ENCODE measurements at regions not wholly inside any gene's neighbourhood (a gene's known extent, or its start where the extent isn't known, plus 50 kb on each side); places are given as distances from the start of the nearest gene placed in this dataset.
"Not testable (repeated sequence)": the region's sequence is repeated elsewhere in the genome, so short reads cannot be mapped to it uniquely, and the experiment has no call there.

DNA sequence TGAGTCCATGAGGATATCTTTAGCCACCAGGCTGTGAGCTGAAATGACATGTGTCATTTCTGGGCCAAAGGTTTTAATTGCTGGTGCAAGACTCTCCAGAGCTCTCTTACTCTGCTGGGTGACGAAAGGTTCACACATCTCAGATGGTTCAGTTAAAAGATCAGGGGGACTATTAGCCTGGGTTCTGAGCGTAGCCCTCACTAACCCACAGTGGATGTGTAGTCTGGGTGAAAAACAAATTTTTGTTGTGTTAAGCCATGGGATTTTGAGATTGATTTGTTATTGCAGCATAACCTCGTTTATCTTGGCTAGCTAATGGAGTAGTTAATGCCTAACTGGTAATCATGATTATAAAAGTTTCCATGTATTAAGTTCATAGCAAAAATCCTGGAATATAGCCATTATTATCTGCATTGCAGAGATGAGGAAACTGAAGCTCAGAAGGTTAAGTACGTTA, 251.5 kb downstream of the RMST start:
- DNase-seq = no peak

DNA sequence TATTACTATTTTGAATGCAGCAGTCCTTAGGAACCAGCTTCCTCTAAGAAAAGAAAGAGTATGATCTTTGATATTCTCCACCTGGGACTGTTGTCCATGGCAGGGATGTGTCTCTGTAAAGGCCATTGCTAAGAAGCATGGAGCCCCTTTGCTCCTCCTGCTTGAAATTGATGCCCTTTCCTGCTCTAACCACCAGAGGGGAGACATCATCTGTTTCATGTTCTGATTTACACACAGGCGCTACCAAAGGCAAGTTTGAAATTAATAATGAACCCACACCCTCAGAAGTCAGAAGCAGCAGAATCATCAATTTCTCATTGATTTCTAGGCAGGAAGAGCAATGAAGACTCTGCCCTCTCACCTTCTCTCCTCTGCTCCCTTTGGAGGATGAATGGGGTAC, 253.8 kb downstream of the RMST start:
- no peak for DNase-seq

DNA sequence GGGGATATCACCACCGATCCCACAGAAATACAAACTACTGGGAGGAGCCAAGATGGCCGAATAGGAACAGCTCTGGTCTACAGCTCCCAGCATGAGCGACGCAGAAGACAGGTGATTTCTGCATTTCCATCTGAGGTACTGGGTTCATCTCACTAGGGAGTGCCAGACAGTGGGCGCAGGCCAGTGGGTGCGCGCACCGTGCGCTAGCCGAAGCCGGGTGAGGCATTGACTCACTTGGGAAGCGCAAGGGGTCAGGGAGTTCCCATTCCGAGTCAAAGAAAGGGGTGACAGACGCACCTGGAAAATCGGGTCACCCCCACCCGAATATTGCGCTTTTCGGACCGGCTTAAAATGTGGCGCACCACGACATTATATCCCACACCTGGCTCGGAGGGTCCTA, 261.2 kb downstream of the RMST start:
- DNase-seq = not testable (repeated sequence)

DNA sequence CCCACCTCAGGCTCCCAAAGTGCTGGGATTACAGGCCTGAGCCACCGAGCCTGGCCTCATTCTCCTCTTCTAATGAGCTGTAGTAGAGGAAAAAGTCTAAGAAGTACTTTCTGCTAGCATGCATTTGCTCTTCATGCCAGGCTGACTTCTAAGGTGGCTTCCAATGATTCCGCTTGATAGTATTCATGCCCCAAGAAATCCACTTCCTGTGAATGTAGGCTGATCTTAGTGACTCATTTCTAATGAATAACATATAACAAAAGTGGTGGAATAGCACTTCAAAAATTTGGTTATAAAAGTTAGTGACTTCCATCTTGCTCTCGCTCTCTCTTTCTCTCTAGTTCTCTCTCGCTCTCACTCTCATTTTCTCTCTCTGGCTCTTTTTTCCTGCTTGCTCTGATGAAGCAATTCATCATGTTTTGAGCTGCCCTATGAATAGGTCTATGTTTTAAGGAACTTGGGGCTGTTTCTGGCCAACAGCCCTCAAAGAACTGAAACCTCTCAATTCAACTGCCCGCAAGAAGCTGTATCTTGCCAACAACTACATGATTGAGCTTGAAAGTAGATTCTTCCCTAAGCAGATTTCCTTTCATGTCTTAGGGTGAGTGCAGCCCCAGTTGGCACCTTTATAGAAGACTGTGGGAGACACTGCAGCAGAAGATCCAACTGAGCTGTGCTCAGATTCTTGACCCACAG, 282.9 kb downstream of the RMST start:
- no peak for DNase-seq

DNA sequence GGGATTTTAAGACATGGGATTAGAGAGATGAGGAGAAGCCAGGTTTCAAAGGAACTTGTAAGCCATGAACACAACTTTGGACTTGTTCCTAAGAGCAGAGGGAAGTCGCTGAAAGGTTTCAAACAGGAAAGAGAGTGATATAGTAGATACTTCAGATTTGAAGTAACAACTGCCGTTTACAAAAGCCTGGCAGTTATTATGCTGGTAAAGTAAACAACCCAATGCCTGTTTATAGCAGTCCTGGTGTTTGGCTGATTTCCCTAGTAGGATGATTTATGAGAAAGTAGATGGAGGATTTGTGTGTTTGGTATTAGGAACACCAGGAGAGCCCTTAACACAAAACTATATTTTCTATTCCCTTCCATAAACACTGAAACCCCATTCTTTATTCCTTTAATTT, 285.7 kb downstream of the RMST start:
- no peak for DNase-seq

DNA sequence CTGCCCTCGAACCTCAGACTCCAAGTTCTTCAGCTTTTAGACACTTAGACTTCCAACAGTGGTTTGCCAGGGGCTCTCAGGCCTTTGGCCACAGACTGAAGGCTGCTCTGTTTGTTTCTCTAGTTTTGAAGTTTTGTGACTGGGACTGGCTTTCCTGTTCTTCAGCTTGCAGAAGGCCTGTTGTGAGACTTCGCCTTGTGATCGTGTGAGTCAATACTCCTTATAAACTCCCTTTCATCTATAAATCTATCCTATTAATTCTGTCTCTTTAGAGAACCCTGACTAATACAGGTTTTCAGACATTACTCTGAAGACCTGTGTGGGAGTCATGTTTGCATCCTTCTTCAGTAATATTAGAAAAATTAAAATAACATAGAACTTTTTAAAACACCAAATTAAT, 289.1 kb downstream of the RMST start:
- DNase-seq = no peak

DNA sequence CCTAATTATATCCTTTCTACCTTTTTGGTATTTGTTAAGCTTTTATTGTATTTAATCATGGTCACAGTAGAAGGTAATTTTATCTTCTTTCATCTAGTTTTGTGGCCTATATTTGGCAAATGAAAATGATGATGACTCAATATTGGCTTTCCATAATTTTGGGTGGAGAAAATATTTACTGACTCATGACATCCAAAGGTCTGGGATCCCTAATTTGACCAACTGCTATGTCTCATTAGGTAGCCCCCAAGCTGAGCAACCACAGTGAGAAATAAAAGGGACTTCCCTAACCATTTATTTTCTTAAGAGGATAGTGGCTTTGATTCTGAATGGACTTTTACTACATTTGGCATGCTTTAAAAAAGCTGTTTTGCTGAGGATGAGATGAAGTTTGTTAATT, 289.5 kb downstream of the RMST start:
- DNase-seq = no peak

DNA sequence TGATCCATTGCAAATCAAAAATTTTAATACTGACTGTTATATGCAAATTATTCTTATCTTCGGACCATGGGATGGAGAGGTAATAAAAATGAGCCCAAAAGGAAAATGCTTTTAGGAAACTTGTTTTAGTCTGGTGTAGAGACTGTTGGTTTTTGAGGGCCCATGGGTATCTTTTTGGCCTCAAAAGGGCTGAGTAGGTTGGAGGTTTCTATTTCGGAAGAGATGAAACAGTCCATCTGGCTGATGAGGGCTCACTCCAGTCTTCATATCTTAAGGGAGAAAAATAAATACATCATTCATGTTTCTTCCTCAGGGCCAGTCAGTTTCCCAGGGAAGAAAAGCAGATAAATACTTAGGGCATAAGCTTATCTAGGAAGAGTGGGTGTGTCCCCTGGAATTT, 290.7 kb downstream of the RMST start:
- no peak for DNase-seq

DNA sequence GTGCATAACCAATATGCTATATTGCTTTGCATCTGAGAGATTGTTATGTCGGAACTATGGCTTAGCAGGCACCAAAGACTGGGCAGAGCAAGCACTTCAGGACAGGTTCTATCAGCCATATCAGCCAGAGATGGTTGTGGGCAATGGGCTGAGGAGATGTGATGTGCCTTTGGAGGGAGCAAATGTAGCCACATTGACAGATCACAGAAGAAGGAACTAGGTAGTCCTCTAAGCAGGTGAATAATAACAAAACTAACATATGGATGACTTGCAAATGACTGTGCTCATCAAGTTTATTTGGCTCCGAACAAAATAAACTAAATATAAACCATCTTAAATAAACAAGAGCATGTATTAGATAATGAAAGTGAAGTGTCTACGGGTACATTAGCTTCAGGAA, 291.7 kb downstream of the RMST start:
- DNase-seq = no peak

DNA sequence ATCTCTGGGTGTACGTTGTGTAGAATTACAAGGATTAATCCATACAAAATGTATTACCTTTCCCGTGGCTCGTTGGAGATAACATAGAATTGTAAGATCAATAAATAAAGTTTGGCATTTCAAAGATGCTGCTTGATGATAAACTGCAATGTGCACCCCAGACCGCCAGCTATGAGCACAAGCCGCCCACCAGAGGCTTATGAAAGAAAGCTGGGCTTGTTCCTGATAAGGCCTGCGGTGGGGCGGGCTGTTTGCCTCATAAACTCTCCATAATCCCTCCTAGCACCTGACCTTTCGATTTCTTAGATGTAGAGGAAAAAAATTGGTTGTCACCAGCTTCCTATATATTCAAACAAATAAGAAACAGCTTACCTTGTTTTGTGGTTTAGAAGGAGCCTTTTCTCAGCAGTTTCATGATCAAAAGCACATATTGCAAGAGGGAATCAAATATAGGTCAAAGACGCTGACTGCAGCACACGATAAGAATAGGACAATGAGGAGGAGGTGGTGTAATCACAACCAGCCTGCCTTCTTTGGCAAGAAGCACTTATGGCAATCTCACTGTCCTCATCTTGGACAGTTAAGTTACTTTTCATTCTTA, 293.6 kb downstream of the RMST start:
- DNase-seq = no peak

DNA sequence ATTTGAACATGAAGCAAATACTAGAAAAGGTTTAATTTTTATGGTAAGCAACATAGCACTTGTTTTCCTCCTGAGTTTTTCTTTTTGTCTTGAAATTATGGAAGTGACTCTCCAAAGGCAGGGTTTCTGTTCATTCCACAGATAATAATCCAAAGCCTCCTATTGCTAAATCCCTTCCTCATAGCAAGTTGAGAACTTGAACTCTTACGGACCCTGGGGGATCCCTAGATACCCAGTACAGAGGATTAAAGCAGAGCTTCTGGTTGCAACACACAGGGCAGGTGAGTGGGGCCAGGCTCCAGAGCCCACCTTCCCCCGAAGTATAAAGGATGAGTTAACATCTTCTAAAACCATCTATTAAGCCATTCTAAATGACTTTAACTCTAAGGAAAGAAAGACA, 294.1 kb downstream of the RMST start:
- DNase-seq = no peak

DNA sequence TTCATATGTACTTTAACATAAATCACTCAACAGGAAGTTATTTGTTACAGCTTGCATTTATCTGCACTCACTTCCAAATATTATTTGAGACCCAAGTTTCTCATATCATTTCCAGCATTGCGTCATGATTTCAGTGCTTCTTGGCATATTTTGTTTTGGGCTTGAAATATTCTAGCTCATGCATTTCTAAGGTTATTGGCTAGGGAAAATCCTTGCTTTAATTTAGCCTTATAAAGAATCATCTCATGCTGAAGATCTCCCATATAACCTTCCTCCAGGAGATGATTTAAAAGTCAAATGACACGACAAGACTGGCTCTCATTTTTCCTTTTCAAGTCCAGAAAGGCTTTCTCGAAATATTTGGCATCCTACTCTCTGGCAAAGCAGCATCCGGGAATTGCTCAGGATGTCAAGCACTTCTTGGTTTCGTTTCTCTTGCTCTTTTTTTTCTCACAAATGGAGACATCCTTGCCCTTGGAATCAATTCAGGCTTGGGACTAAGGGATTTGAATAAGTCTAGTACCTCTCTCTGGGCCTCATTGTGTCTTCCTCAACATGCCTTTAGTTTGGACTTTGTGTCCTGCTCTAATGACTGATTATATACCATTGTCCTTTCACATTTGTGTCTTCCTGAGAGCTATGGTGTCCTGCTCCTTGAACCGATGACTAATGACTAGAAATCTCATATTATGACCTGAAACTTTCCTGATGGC, 295.0 kb downstream of the RMST start:
- DNase-seq = no peak

DNA sequence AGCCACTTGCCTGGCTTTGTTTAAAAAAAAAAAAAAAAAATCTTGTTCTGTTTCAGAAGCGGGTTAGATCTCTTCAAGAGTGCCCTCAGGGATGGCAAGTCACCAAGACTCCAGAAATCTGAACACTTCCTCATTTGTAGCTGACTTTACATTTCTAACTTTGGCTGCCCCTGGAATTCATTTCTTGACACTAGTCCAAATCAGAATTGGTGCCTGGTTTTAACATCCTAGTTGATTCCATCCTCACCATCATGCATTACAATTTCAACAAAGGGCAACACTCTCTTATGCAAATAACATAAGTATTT, 295.5 kb downstream of the RMST start:
- no peak for DNase-seq

DNA sequence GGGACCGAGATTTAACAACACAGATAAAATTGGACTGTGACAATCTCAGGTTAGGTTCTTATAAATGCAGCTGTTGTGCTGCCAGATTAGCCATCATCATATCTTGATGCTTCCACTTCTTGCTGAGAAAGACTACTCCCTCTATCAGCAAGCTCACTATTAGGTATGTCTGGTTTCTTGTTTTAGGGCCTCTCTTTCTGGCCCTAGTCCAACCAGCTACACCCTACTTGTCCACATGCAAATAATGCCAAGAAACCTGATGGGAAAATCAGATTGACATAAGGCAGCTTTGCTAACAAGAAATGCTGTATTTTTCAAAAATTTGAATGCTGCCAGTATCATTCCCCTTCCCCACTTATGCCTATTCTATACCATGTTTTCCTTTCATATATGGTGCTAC, 296.0 kb downstream of the RMST start:
- no peak for DNase-seq

DNA sequence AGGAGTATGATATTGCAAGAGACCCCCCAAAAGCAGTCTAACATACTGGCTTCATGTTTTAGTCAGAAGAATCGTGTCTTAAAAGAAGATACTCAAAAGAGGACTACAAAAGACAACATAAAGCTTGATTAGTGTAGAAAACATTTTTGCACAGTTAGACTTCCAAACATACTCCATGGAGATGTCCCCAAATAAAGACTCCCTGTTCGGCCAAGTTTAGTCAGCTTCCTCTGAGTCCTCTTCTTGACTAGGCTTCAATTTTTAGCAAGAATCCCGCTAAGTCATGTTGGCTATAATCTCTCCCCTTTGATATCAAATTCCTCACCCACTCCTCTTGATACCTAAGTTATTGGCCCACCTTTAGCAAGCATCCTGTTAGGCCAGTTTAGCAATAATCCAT, 298.0 kb downstream of the RMST start:
- no peak for DNase-seq

DNA sequence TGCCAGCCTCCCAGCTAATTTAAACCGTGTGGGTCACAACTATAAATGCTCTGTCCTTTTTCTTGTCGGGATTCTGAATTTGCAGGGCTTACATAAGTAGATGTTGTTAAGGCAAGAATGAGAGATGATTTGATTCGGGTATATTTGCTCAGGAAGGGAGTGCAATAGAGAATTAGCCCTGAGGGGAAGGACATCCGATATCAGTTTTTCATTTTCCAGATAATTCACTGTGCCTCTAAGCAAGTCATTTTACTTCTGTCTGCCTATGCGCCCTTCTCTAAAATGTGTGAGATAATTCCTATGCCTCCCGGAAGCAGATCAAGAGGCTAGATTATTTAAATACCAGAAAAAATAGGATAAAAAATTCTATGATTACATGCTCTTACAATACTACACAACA, 300.5 kb downstream of the RMST start:
- DNase-seq = no peak

DNA sequence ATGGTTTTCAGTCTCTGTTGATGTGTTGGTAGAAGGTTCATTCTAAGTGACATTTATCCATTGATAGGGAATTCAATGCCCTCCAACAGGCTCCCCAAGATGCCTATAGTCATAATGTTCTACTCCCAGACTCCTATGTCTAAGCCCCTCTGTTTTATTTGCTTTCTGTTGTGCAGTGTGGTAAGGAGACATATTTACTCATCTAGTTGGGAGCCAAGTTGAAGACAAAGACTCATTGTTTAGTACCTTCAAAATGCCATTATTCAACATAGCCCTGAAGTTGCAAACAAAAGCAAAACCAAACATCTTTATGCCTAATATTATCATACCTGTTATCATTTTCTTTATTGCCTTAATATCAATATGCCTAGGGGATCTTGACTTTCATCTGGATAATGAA, 302.1 kb downstream of the RMST start:
- DNase-seq = no peak

DNA sequence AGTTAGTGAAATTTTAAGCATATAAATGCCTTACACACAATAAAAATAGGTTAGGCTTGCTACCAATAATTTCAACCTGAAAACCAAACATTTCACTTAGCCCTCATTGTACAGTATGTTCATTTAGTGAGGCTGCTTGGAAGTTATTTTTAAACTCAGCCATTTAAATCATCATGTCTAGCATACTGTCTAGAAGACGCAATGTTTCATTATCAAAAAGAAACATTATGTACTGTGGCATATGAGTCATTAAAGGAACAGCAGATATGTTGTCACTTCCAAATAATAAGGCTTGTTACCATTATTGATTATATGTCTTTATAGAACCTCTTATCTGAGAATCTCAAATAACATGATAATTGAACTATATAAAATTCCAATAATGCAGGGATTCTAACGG, 304.7 kb downstream of the RMST start:
- no peak for DNase-seq

DNA sequence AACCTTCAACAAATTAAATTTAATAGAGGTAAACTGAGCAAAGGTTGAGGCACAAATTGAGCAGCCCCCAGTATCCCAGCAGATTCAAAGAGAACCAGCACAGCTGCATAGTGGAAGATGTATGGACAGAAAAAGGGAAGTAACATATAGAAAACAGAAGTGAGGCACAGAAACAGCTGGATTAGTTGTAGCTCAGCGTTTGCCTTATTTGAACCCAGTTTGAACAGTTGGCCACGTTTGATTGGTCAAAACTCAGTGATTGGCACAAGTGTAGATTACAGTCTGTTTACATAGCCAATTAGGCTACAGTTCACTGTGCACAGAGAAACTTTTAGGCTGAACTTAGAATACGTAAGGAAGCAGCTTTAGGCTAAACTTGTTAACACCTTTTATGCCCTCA, 315.5 kb downstream of the RMST start:
- DNase-seq = no peak

DNA sequence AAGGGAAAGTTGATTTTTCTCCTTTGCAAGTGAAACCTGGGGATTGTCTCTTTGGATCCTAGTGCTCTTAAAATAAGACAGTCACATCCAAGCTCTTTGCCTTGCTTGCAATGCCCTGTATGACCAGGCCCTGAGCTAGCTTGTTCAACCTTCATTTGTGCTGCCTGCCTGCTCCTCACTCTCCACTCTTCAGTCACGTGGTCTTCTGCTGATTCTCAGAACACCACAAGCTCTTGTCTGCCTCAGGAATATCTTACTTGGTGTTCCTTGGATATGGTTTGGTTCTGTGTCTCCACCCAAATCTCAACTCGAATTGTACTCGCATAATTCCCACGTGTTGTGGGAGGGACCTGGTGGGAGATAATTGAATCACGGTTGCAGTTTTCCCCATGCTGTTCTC, 318.7 kb downstream of the RMST start:
- no peak for DNase-seq

DNA sequence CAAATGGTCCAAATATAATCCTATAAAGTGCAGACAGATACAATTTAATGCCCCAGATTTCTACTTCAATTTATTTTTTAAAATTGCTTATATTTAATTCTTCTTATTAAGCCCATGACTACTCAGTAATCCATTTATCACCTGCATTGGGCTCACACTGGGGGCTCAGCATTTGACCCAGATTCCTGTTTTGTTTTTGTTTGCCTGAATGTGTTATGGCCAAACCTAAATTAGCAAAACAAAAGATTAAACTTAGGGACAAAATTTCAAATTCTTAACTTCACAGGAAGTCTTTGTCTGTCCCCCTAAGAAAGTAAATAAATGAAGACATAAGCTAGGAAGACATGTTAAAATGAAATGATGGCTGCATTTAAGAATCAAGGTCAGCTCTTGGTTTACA, 322.3 kb downstream of the RMST start:
- no peak for DNase-seq

DNA sequence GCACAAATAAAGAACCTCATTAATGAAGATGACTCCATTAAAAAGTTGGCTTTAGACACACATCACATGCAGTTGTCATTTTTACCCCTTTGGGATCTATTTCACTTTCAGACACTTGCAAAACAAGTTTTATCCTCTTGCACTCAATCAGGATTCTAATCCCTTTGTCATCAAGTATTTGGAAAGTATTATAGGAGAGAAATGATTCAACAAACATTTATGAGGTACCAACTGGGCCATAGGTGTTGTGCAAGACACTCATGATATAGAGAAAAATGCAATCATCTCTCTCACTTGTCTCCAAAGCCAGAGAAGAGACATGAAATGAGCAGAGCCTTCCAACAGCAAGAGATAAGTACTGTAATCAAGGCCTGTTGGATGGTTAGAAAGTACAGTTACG, 327.7 kb downstream of the RMST start:
- DNase-seq = no peak

DNA sequence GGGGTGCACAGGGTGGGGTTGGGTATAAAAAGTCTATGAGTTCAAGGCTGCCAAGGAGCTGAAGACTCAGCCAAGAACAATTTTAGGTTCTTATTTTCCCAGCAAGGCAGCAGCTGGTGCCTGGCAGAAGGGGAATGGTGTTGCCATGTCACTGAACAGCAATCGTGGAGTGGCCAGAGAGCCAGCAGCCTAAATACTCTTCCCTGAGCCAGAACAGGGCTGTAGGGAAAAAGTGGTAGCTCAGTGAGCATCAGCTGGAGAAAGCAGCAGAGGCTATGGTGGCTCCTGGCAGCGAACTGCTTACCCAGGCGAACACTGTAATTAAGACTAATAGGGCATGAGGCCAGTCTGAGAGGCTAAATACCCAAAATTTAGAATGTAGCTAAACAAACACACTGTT, 334.9 kb downstream of the RMST start:
- no peak for DNase-seq

DNA sequence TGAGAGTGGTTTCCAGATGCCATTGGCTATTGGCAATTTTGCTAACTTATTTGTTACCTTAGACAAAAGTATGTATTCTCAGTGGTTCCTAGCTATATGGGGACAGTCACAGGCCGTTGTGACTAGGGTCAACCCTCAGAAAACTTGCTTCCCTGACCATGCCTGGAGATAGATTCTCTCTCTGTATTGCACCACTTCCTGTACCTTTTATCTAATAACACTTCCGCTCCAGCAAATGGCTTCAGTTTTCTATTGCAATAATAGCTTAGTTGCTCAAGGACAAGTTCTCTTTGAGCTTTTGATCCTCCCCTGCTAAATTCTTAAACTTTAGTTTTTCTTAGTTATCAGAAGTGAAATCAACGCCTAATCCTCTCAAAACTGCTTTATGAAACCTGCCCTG, 338.0 kb downstream of the RMST start:
- DNase-seq = no peak

Data from fibroblast of skin of scalp (primary cell).